ENCODE measurements at regions not wholly inside any gene's neighbourhood (a gene's known extent, or its start where the extent isn't known, plus 50 kb on each side); places are given as distances from the start of the nearest gene placed in this dataset.

- no peaks in the 10 kb centered on the region for H3K9me3 ChIP-seq (ENCODE audit: insufficient read depth, low read length)
- H3K4me3 ChIP-seq (ENCODE audit: low read length), result no peak overlapping the region
- H3K4me2 ChIP-seq (ENCODE audit: low read length), result no peak overlapping the region
- TF ChIP-seq, protein P1, sequence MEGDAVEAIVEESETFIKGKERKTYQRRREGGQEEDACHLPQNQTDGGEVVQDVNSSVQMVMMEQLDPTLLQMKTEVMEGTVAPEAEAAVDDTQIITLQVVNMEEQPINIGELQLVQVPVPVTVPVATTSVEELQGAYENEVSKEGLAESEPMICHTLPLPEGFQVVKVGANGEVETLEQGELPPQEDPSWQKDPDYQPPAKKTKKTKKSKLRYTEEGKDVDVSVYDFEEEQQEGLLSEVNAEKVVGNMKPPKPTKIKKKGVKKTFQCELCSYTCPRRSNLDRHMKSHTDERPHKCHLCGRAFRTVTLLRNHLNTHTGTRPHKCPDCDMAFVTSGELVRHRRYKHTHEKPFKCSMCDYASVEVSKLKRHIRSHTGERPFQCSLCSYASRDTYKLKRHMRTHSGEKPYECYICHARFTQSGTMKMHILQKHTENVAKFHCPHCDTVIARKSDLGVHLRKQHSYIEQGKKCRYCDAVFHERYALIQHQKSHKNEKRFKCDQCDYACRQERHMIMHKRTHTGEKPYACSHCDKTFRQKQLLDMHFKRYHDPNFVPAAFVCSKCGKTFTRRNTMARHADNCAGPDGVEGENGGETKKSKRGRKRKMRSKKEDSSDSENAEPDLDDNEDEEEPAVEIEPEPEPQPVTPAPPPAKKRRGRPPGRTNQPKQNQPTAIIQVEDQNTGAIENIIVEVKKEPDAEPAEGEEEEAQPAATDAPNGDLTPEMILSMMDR (IDR thresholded peaks at IDR 0.05; ENCODE audit: low read depth, low read length), result no peak
- no peak for TF ChIP-seq EZH2phosphoT487 (IDR thresholded peaks at IDR 0.05; ENCODE audit: low read depth)
- H3K4me1 ChIP-seq (ENCODE audit: low read length), result no peaks in the 10 kb centered on the region
- H3K79me2 ChIP-seq (ENCODE audit: low read length), result no peaks in the 10 kb centered on the region
- no peak overlapping the region for H3K27ac ChIP-seq (ENCODE audit: low read length)
- no peaks in the 10 kb centered on the region for H3K36me3 ChIP-seq (replicated peaks; ENCODE audit: low read depth, low read length)
- H3K9ac ChIP-seq (ENCODE audit: low read length), result no peak overlapping the region
- H2AFZ ChIP-seq (ENCODE audit: low read depth, low read length), result no peak overlapping the region
- H4K20me1 ChIP-seq (ENCODE audit: insufficient read depth, low read length), result no peaks in the 10 kb centered on the region
- H3K27me3 ChIP-seq (ENCODE audit: low read depth, low read length), result no peaks in the 10 kb centered on the region
Observed at GRCh38 chr2:212928681-212929080, 222.7 kb downstream of the IKZF2 start.

DNA sequence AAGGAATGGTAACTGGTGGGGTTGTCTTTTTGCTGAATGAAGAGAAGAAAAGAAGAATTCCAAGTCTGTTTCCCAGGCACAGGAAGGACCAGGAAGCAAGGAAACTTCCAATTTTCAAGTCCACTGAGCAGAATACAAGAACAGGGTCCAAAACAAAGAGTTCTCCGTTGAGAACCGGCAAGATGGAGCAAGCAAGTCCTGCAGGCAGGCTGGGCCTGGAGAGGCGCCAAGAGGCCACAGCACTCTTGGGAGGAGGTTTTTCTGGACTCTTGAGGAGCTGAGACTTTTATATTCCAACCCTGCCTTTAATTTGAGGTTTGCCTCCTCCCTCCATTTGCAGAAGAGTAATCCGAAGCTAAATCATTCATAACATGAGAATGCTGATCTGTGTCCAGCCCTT is 224.5 kb downstream of the IKZF2 start:
- Histone ChIP-seq H3K9ac (ENCODE audit: low read length) (no peak overlapping the region), H3K27ac (ENCODE audit: low read length) (no peak overlapping the region), H4K20me1 (ENCODE audit: insufficient read depth, low read length) (no peaks in the 10 kb centered on the region), H3K4me1 (ENCODE audit: low read length) (no peaks in the 10 kb centered on the region), H2AFZ (ENCODE audit: low read depth, low read length) (no peak overlapping the region), H3K9me3 (ENCODE audit: insufficient read depth, low read length) (no peaks in the 10 kb centered on the region), H3K4me2 (ENCODE audit: low read length) (no peak overlapping the region), H3K36me3 (replicated peaks; ENCODE audit: low read depth, low read length) (no peaks in the 10 kb centered on the region), H3K4me3 (ENCODE audit: low read length) (no peak overlapping the region), H3K79me2 (ENCODE audit: low read length) (no peaks in the 10 kb centered on the region), H3K27me3 (ENCODE audit: low read depth, low read length) (no peaks in the 10 kb centered on the region)
- TF ChIP-seq EZH2phosphoT487 (IDR thresholded peaks at IDR 0.05; ENCODE audit: low read depth), result no peak
- TF ChIP-seq, protein P1 (IDR thresholded peaks at IDR 0.05; ENCODE audit: low read depth, low read length), result no peak

GRCh38 chr2:212923393-212923792 is 228.0 kb downstream of the IKZF2 start:
- no peaks in the 10 kb centered on the region for H3K9me3 ChIP-seq (ENCODE audit: insufficient read depth, low read length)
- H4K20me1 ChIP-seq (ENCODE audit: insufficient read depth, low read length), result no peaks in the 10 kb centered on the region
- TF ChIP-seq EZH2phosphoT487 (IDR thresholded peaks at IDR 0.05; ENCODE audit: low read depth), result no peak
- TF ChIP-seq, protein P1 (IDR thresholded peaks at IDR 0.05; ENCODE audit: low read depth, low read length), result no peak
- no peak overlapping the region for H3K9ac ChIP-seq (ENCODE audit: low read length)
- no peaks in the 10 kb centered on the region for H3K4me1 ChIP-seq (ENCODE audit: low read length)
- no peak overlapping the region for H3K4me3 ChIP-seq (ENCODE audit: low read length)
- H3K36me3 ChIP-seq (replicated peaks; ENCODE audit: low read depth, low read length), result no peaks in the 10 kb centered on the region
- H3K79me2 ChIP-seq (ENCODE audit: low read length), result no peaks in the 10 kb centered on the region
- H3K27ac ChIP-seq (ENCODE audit: low read length), result no peak overlapping the region
- H2AFZ ChIP-seq (ENCODE audit: low read depth, low read length), result no peak overlapping the region
- no peaks in the 10 kb centered on the region for H3K27me3 ChIP-seq (ENCODE audit: low read depth, low read length)
- no peak overlapping the region for H3K4me2 ChIP-seq (ENCODE audit: low read length)

DNA sequence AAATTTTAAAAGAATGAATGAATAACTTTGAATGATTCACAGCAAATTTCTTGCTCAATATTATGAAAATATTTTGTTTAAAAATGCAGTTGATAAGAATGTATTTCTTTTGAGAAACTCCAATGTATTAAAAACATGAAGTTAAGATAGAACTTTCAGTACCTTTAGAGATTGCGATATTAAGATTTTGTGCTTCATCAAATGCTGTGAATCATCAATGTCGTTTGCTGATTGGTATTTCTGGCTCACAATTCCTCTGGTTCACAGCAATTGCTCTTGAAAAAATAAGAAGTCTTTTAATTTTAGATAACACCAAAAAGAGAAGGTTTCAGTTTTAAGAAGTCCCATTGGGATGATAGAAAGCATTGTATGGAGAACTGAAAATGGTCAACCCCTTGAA is 228.7 kb downstream of the IKZF2 start:
- Histone ChIP-seq H3K36me3 (replicated peaks; ENCODE audit: low read depth, low read length) (no peaks in the 10 kb centered on the region), H2AFZ (ENCODE audit: low read depth, low read length) (no peak overlapping the region), H3K9ac (ENCODE audit: low read length) (no peak overlapping the region), H3K79me2 (ENCODE audit: low read length) (no peaks in the 10 kb centered on the region), H3K9me3 (ENCODE audit: insufficient read depth, low read length) (no peaks in the 10 kb centered on the region), H4K20me1 (ENCODE audit: insufficient read depth, low read length) (no peaks in the 10 kb centered on the region), H3K4me1 (ENCODE audit: low read length) (no peaks in the 10 kb centered on the region), H3K4me3 (ENCODE audit: low read length) (no peak overlapping the region), H3K4me2 (ENCODE audit: low read length) (no peak overlapping the region), H3K27ac (ENCODE audit: low read length) (no peak overlapping the region), H3K27me3 (ENCODE audit: low read depth, low read length) (no peaks in the 10 kb centered on the region)
- no peak for TF ChIP-seq EZH2phosphoT487 (IDR thresholded peaks at IDR 0.05; ENCODE audit: low read depth)
- TF ChIP-seq, protein P1 (IDR thresholded peaks at IDR 0.05; ENCODE audit: low read depth, low read length), result no peak

Data from OCI-LY3 (cell line).